HG03457 (cell line): ENCODE measurements at regions not wholly inside any gene's neighbourhood (a gene's known extent, or its start where the extent isn't known, plus 50 kb on each side); places are given as distances from the start of the nearest gene placed in this dataset.

Source experiments
- ATAC-seq: cut with Tn5 transposase; IDR thresholded peaks from one replicate; pipeline ENCODE4 v1.9.1; 2021; ENCODE audit warnings: moderate number of reproducible peaks; ENCODE audit not compliant: unreplicated experiment

DNA sequence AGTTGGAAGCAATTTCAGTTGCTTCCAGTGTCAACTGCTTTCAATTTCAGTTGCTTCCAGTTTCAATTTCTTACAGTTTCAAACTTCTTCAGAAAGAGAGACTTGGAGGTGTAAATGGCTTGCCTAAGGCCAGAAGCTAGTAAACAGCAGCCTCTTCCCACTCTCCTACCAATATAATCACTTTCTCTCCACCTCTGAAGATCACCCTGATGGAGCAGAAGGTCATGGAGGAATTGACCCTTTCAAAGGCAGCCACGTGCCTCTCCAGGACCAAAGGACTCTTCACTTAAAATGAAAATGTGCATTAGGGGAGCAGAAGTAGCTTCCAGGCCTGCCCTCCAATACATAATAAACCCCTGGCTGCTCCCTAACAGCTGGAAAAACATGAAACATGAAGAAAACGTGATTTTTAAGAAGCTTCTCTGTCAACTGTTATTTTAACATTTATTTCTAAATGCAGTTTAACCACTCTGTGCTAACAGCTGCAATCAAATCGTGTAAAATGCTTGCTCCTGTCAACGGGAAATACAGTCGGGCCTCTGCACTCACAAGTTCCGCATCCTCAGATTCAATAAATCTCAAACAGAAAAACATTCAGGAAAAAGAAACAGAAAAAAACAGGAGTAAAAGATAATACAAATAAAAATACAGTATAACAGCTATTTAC lies 1020.6 kb downstream of the XPNPEP1 start:
- peak; percentile 66 for ATAC-seq

DNA sequence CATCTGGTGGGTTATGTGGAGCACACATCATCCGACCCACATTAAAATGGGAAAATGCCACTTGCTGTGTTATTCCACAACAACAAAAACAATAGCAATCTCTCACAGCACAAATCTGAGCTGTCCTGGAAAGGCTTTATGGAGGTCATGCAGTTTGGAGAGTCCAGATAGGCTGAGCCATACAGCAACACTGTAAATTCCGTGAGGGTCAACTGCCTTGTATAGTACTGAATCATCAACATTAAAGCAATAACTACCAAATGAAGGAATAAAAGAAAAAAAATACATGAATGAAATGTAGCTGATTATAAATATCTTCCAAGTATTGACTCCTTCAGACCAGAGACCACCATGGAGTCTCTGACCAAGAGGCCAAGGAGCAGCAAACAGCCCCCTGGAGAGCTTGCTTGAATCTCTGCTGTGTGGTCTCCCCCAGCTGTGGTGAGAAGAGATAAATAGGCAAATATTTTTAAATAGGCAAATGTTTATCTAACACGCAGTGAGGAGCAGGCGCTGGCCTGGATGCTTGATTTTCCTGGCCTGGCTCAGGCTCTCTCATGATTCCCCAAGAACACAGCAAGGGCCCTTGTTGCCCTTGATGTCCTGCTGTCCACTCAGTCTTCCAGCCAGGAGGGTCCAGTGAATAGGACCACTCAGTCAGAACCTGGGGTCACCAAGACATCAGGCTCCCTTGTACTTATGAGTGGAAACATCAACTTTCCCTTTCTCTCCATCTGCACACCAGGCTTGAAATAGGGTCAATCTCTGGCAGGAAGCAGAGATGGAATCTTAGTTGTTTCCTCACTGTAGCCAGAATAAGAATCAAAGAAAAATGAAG lies 1021.3 kb downstream of the XPNPEP1 start:
- ATAC-seq, result no peak

DNA sequence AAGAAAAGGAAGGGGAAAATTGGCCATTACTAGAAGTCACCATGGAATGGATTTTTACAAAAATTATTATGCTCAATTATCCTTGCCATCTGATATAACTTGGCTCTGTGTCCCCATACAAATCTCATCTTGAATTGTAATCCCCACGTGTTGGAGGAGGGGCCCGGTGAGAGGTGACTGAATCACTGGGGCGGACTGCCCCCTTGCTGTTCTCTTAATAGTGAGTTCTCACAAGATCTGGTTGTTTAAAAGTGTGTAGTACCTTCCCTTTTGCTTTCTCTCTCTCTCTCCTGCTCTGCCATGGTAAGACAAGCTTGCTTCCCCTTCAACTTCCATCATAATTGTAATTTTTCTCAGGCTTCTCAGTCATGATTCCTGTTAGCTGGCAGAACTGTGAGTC lies 1023.6 kb downstream of the XPNPEP1 start:
- ATAC-seq, result no peak

DNA sequence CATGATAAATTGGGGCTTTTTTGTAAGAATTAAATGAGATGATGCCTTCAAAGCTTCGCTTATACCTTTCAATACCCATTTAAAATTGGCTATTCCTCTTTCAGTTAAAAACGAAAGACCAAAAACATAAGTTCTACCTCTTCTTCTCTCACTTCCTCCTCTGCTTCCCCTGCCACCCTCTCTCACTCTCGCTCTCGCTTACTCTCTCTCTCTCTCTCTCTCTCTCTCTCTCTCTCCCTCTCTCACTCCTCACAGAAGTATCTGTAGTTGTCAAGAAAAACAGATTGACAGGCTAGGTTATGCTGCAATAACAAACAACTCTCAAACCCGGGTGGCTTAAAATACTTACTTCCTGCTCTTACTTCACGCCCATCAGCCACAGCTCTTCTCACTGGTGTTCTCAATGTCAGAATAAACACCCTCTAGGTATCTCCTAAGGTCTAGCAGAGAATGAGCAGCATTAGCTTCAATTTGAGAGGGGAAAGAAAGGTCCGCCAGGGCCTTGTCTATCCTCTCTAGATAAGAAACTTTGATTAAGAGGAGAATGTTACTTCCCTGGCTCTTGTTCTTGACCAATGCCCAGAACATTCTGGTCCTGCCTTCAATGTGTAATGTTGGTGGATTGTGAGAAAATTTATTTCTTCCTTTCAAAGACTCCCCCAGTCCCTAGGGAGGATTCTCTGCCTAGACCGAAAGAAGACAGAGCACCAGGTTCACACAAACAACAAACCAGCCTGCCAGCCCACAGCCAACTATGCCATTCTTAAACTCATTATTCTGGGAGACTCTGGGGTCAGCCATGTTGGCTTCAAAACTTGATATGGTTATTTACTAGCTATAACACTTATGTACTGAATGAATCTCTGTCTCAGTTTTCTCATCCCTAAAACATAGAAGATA lies 1028.7 kb downstream of the XPNPEP1 start:
- ATAC-seq, result peak; percentile 82

DNA sequence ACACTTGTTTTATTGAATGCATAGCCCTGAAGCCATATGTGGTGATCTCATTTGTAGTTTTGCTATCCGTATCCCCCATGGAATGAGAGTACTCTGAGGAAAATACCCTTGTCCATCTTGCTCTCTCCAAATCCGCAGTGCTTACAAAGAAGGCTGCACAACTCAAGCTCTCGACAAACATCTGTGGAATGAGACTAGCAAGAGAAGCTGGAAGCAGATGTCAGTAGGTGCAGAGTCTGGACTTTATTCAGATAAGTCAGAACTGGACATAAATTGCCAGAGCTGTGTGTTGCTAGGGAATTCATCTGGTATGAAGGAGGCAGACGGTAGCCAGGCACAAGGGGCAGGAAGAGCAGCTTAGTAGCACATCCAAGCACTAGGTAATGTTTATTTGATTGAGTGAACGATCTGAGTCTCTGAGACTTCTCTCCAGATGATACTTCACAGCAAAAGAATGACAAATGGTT lies 1046.2 kb downstream of the XPNPEP1 start:
- ATAC-seq, result no peak

DNA sequence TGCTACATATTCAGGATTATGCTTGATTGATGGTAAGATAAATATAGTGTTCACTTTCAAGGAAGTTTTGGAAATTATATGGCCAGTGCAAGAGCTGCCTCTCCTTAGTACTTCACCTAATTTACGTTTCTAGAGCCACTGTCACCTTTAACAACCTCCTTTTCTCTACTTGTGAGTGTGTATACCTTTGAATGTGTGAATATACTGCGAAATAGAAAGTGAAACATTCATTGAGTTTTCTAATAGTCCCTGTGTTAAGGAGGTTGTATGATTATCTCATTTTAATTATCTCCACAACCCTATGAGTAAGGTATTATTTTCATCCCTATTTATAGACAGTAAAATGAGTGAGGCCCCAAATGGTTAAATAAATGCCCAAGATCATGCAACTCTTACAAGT lies 1050.5 kb downstream of the XPNPEP1 start:
- no peak for ATAC-seq

DNA sequence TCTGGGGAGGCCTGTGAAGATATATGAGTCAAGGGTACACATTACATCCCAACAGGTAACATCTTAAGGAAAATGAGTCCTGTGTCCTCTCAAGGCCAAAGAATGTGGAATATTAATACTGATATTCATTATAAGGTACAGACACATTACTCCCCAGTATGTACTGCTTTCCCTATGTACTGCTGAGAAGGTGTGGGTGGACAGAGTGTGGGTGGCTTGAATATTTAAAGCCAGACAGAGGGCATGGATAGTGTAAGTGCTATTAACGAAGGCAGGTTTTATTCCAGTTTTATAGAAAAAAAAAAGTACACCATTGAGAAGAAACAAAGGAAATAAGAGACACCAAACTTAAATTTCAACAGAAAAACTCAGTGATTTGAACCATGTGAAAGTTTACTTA lies 1054.4 kb downstream of the XPNPEP1 start:
- ATAC-seq, result no peak

DNA sequence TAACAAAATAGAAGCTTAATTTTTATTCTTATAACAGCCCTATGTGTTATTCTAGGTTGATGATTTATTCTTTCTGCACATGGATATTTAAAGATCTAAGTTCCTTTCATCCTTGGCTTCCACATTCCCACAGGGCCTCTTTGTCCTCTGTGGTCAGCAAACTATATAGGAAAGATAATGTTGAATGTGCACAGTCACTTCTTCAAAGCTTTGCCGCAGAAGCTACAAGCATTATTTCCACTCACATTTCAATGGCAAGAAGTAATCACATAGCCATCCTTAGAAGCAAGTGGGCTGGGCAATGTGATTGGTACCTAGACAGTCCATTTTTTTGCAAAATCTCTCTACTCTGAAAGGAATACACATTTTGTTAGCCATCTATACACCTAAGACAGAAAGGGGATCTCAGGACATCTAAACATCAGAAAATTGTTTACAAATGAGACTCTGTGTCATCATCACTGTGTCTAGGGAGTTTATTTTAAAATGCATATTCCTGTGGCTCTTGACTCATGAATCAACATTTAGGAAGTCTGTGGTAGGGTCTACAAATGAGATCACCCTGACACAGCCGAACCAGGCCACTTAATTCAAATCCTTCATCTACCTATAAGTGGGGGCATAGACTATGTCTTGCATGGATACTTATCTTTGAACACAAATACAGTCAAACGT lies 1060.5 kb downstream of the XPNPEP1 start:
- no peak for ATAC-seq

DNA sequence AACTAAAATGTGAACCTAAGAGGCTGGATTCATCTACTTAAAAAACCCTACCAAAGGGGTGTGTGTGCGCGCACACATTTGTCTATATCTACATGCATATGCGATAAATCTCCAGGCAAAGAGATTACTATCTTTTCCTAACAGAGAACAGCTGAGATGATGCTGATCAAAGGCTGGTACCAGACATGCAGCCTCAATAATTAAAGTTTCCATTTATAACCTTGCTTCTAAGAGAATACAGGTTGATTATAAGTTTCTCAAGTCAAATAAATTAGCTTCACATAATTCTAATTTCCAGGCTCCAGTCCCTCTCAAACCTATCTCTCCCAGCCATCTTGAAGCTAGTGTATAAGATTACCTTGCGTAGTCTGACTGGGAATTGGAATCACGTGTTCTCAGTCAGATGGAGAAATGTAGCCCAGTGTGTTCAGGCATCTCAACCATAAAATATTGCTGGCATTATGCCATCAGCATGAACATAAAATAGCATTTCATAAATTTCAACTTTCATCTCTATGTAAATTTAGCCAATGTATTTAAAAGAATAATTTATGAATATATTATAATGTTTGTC lies 1062.0 kb downstream of the XPNPEP1 start:
- ATAC-seq, result no peak

DNA sequence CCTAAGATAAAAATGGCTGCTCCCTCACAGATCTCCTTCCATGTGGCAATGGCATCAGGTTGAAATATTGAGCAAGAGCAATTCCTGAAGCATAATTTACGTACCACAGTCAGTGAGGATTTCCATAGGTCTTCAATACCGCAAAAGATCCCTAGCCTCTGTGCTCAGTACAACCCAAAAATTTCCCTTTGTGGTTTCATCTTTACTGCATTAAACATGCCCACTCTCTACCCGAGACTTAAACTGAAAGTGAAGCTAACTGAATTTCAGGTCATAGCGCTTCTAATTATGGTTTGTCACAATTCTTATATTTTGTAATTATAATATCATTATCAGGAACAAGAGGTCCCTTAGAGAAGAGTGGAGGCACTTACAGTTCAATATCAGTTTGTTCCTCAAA lies 1071.1 kb downstream of the XPNPEP1 start:
- ATAC-seq, result peak; percentile 83

DNA sequence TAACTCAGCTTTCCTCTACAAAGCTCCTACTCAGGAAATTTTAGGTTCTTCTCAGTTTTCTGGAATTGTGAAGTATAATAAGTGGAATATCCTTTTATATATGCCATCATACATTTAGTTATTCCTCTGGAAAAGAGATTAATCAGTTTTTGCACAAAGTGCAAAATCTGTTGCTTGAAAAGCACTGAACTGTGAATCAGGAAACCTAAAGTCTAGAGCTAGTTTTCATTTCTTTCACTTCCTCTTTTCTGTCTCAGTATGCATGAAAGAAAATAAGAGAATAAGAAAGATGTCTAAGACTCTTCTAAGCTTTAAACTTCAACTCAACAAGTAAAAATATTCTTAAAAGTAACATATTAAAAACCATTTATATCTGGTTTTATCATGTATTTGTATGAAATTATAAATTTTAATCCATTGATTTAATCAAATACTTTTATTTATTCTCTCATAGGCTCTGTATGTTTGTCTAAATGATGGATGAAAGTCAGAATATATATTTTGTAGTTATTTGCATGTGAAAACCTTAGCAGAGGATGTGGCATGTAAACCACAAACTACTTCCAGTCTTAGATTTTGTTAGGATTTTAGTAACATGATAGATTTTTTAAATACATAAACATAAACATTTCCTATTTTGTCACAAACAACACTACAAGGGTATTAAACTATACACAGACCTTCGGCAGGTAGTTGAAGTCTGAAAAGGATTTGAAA lies 1073.0 kb downstream of the XPNPEP1 start:
- peak; percentile 81 for ATAC-seq

DNA sequence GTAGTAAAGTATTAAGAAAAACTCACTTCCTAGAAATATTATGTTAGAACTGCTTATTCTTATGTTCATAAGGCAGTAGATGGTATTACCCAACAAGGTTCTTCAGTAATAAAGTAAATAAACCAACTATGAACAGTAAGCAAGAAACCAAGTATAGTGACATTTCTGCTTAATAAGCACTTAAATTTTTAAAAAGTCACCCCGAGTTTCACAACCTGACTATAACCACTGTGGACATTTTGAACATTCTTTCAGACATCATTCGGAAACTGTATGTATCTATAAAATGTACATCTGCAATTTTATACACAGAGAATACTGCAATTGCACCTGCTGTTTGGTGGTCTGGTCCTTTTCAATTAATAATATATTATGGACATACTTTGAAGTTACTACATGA lies 1073.6 kb downstream of the XPNPEP1 start:
- ATAC-seq, result peak; percentile 10

DNA sequence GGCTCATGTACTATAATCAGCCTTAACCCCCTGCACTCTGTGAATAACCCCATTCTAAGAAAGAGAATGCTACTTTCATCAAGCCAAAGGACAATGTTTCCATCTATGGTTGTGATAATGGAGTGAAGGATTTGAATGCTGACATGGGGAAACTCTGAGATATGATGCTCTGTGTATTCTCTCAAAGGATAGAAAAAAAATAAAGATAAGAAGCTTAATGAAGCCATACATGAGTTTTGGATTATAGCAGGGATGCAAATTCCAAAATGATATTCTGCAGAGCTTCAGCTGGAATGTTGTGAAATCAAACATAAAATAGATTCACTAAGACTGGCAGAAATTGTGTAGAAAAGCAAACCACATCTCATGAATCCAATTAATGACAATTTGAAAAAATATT lies 1074.1 kb downstream of the XPNPEP1 start:
- ATAC-seq, result no peak

DNA sequence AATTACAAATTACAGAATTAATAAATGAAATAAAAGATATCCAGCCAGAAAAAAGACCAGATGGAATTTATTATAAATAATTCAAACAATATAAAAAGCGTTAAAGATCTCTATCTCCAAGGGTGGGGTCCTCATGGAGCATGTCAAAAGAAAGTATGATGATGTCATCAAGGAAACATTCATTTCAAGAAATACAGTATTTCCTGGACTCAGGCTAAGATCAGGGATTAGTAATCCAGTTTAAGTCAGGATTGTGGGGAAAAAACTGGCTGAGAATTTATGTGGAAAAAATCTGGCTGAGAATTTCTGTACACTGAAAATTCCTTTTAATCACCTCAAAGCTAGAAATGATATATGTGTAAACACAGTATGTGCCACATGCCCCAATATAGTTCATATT lies 1075.3 kb downstream of the XPNPEP1 start:
- no peak for ATAC-seq

DNA sequence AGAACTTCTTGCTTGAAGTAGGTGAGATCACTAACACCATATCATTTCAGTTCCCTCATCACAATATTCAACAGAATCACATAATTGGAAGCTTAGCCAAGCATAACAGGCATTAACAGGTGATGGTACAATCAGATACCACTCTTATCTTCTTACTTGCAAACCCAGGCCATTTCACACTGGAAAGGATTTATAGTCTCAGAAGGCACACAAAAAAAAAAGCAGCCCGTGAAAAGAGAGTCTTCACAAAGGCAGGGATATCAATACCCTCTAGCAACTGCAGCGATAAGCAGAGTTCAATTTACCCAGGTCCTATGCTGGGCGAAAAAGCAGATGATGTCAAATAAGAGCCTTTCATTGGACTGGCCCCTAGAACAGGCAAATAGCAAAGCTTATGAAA lies 1082.4 kb downstream of the XPNPEP1 start:
- no peak for ATAC-seq

DNA sequence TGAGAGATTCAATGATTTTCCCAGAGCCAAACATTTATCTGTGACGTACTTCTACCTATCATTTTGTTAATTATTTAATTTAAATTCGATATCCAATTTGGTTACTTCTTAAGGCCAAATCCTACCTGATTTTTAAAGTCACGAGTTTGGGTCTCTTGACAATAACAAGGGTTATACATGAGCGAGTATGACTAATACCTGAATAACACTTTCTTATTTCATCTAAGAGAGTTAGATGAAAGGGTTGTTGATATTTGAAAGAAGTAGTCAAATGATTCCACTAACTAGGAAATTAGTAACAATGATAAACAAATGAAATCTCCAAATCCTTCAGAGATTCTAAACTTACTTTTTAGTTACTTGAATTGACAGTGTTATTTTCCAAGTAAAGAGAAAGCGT lies 1086.9 kb downstream of the XPNPEP1 start:
- ATAC-seq, result no peak

DNA sequence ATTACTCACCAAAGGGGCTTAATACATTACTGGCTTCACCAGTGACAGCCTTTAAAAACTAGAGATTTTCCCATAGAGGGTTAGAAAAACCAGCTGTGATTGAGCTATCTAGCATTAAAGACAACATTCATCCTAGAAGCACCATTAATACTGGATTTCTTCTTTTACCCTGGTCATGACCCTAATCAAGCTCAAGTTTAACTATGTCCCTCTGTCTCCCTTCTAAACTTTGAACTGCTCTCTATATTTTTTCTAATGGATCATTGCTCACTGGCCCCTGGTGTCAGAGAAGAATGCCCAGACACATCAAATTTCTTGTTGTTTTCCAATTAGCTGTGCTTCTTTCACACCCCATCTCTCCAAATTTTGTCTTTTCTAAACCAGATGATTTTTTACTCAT lies 1101.3 kb downstream of the XPNPEP1 start:
- ATAC-seq, result no peak

DNA sequence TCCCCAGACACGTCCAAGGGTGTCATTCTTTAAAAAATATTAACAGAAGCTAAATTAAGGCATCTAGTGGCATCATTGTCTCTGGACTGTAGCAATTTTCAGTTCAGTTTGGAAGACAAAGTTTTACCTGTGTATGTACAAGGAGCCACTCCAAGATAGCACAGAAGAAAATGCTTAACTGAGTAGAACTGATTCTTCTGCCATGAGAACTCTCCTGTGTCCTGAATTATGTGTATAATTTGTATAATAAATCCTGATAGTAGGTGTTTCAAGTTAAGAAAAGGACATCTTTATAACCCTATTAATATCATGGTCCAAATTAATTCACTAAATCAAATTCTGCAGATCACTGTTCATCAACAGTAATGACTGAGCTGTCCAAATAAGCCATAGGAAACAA lies 1104.0 kb downstream of the XPNPEP1 start:
- ATAC-seq, result no peak

DNA sequence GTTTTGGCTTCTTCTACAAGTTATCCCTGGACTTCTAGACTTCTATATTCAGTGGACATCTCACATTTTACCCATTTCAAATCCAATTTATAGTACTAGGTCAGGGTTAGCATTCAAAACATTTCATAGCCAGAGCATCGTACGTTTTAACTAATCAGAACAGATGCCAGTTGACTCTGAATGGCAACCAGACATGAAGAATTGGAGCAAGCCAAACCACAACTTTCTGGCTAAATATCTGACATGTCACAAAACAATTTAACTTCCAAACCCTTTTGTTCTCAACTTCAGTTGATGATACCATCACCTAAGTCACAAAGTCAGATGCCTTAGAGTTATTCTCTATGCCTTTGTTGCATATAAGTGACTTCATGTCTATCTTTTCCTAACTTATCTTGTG lies 1105.7 kb downstream of the XPNPEP1 start:
- no peak for ATAC-seq

DNA sequence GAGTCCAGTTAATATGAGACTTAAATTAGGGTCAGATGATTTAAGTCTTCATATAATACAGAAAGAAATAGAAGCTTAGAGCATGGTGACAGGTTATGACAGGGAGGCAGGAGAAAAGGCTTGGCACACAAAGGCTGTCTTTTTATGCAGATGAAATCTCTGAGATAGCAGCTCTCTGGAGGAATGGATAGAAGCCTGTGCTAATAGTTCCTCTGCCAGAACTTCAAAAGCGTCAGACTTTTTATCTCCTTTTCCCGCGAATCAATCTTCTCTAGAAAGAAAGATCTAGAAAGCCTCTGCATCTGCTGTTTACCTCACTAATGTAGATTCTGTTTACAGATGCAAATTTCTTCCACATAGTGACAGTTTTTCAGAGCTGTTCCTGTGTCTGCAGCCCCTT lies 1106.2 kb downstream of the XPNPEP1 start:
- no peak for ATAC-seq
